Ishikawa (cell line): ENCODE measurements at regions not wholly inside any gene's neighbourhood (a gene's known extent, or its start where the extent isn't known, plus 50 kb on each side); places are given as distances from the start of the nearest gene placed in this dataset.

Experiments
- CEBPB ChIP-seq: IDR thresholded peaks from 2 replicates; pipeline ENCODE4 v1.6.1; 2012
- CREB1 ChIP-seq: IDR thresholded peaks from 2 replicates; pipeline ENCODE4 v1.6.1; 2012; ENCODE audit warnings: low read depth
- EGR1 ChIP-seq: IDR thresholded peaks from 2 replicates; pipeline ENCODE4 v1.6.1; 2012
- EP300 ChIP-seq: IDR thresholded peaks from 2 replicates; pipeline ENCODE4 v1.6.1; 2012; ENCODE audit warnings: borderline replicate concordance
- FOXM1 ChIP-seq: IDR thresholded peaks from 2 replicates; pipeline ENCODE4 v1.6.1; 2012; ENCODE audit warnings: low read depth, borderline replicate concordance
- NFIC ChIP-seq: IDR thresholded peaks from 2 replicates; pipeline ENCODE4 v1.6.1; 2012
- RAD21 ChIP-seq: IDR thresholded peaks from 2 replicates; pipeline ENCODE4 v1.6.1; 2012; ENCODE audit warnings: low read depth
- TAF1 ChIP-seq: IDR thresholded peaks from 2 replicates; pipeline ENCODE4 v1.6.1; 2012; ENCODE audit warnings: low read depth, mild to moderate bottlenecking
- TCF12 ChIP-seq: IDR thresholded peaks from 2 replicates; pipeline ENCODE4 v1.6.1; 2012; ENCODE audit warnings: low read depth
- TEAD4 ChIP-seq: IDR thresholded peaks from 2 replicates; pipeline ENCODE4 v1.6.1; 2012
- YY1 ChIP-seq: IDR thresholded peaks from 2 replicates; pipeline ENCODE4 v1.6.1; 2012; ENCODE audit warnings: low read depth
- ZBTB7A ChIP-seq: IDR thresholded peaks from 2 replicates; pipeline ENCODE4 v1.6.1; 2012; ENCODE audit warnings: low read depth
- TF ChIP-seq, protein P1 (sequence below): IDR thresholded peaks from 2 replicates; pipeline ENCODE4 v1.6.1; 2012
- TF ChIP-seq, protein P2 (sequence below): IDR thresholded peaks from 2 replicates; pipeline ENCODE4 v1.6.1; 2012; ENCODE audit warnings: low read depth, mild to moderate bottlenecking
- TF ChIP-seq, protein P3 (sequence below): IDR thresholded peaks from 2 replicates; pipeline ENCODE4 v1.6.1; 2012

DNA sequence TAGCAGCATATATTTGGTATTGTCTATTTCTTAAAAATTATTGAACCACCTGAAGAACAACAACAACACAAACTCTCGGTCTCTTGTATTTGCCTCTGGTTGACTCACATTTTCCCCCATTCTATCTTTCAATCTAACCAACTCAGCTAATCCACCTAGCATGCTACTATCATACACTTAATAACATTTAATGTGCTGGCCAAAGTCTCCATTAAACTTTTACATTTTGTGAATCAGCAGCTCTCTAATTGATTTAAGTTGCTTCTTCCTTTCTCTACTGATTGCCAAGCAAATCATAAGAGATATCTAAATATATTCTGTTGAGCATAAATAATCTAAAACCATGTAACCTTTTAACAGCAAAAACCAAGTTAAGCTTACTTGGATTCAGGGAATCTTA is 631.7 kb downstream of the IGSF11 start:
- no peak for TF ChIP-seq ZBTB7A

DNA sequence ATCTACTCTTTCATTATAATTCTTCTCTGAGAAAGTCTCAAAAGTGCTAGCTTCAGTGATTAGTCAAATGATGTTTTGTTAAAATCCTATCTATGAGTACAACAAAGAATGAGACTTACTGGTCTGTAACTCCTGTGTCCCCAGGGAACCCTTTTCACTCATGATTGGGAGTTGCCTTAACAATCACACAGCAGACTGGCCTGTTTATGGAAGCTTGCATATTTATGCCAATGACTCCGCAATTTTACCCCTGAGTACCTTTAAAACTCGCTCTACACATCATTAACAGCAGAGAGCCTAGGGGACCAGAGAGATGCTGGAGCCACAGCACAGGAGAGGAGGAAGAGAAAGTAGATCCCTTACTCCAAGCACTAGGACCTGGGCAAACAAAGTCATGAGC is 628.1 kb downstream of the IGSF11 start:
- TF ChIP-seq RAD21: no peak
- TF ChIP-seq FOXM1: no peak
- no peak for TF ChIP-seq CREB1
- no peak for TF ChIP-seq NFIC
- no peak for TF ChIP-seq TCF12
- TF ChIP-seq, protein P1, sequence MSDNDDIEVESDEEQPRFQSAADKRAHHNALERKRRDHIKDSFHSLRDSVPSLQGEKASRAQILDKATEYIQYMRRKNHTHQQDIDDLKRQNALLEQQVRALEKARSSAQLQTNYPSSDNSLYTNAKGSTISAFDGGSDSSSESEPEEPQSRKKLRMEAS: no peak
- TF ChIP-seq EP300: no peak
- TF ChIP-seq EGR1: no peak
- no peak for TF ChIP-seq TAF1
- TF ChIP-seq ZBTB7A: no peak
- no peak for TF ChIP-seq CEBPB
- TF ChIP-seq, protein P2, sequence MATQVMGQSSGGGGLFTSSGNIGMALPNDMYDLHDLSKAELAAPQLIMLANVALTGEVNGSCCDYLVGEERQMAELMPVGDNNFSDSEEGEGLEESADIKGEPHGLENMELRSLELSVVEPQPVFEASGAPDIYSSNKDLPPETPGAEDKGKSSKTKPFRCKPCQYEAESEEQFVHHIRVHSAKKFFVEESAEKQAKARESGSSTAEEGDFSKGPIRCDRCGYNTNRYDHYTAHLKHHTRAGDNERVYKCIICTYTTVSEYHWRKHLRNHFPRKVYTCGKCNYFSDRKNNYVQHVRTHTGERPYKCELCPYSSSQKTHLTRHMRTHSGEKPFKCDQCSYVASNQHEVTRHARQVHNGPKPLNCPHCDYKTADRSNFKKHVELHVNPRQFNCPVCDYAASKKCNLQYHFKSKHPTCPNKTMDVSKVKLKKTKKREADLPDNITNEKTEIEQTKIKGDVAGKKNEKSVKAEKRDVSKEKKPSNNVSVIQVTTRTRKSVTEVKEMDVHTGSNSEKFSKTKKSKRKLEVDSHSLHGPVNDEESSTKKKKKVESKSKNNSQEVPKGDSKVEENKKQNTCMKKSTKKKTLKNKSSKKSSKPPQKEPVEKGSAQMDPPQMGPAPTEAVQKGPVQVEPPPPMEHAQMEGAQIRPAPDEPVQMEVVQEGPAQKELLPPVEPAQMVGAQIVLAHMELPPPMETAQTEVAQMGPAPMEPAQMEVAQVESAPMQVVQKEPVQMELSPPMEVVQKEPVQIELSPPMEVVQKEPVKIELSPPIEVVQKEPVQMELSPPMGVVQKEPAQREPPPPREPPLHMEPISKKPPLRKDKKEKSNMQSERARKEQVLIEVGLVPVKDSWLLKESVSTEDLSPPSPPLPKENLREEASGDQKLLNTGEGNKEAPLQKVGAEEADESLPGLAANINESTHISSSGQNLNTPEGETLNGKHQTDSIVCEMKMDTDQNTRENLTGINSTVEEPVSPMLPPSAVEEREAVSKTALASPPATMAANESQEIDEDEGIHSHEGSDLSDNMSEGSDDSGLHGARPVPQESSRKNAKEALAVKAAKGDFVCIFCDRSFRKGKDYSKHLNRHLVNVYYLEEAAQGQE: no peak
- no peak for TF ChIP-seq TEAD4
- TF ChIP-seq, protein P3, sequence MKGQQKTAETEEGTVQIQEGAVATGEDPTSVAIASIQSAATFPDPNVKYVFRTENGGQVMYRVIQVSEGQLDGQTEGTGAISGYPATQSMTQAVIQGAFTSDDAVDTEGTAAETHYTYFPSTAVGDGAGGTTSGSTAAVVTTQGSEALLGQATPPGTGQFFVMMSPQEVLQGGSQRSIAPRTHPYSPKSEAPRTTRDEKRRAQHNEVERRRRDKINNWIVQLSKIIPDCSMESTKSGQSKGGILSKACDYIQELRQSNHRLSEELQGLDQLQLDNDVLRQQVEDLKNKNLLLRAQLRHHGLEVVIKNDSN: no peak
- TF ChIP-seq YY1: no peak

DNA sequence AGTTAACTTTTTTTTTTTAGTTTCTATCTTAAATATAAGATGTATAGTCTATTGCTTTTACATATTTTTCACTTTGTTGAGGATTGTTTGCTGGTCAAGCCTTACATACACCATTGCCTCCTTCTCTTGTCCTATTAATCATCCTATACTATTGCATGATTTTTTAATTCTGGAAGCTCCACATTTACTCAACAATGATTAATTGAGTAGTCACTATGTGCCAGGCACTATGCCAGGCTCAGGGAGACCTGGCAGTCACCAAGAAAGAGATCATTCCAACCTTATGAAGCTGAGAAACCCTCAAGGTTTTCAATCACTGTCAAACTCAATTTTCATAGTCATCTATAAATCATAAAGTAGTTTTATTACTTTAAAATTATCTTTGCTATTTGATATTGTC is 626.2 kb downstream of the IGSF11 start:
- TF ChIP-seq TEAD4 (no peak), YY1 (no peak), CEBPB (no peak), EP300 (no peak), RAD21 (no peak), TCF12 (no peak), ZBTB7A (no peak), FOXM1 (no peak), NFIC (no peak), EGR1 (no peak)
- TF ChIP-seq, protein P3: no peak

DNA sequence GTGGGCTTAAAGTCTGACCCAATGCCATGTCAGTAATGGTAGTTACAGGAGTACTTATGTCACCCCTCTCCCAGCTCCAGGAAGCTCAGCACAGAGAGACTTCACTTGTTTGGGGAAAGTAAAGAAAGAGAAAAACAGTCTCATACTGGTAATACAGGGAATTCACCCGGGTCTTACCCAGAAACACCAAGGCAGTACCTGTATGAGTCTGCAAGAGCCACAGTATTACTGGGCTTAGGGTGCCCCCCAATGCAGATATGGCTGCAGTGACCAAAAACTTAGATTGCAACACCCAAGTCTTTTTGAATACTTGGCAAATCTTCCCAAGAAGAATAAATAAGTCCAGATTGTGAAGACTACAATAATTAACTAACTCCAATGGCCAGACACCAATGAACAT is 622.1 kb downstream of the IGSF11 start:
- TF ChIP-seq, protein P1: no peak
- TF ChIP-seq TAF1 (no peak), CREB1 (no peak), YY1 (no peak), EGR1 (no peak), RAD21 (no peak), ZBTB7A (no peak), NFIC (no peak), EP300 (no peak), FOXM1 (no peak), TCF12 (no peak), CEBPB (no peak)
- TF ChIP-seq, protein P3: no peak
- TF ChIP-seq, protein P2: no peak

DNA sequence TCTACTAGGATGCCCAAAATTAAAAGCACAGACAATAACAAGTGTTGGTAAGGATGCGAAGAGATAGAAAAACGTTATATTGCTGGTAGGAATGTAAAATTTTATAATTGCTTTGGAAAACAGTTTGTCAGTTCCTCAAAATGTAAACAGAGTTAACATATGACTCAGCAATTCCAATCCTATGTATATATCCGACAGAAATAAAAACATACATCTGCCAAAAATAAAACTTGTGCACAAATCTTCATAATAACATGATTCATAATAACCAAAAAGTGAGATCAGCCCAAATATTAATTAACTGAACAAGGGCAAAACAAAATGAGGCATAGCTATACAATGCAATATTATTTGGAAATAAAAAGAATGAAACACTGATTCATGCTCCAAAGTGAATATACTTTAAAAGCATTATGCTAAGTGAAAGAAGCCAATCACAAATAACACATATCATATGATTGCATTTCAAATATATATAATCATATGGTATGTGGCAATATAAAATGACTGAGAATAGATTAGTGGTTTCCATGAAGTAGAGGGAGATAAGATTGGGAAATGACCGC is 609.3 kb downstream of the IGSF11 start:
- TF ChIP-seq, protein P1: no peak
- TF ChIP-seq EP300 (no peak), YY1 (no peak), CEBPB (no peak), RAD21 (no peak), TCF12 (no peak), NFIC (no peak), CREB1 (no peak)
- TF ChIP-seq, protein P3: no peak
